ENCODE measurements at regions not wholly inside any gene's neighbourhood (a gene's known extent, or its start where the extent isn't known, plus 50 kb on each side); places are given as distances from the start of the nearest gene placed in this dataset.
A peak's percentile ranks its signal among the peaks of the same experiment; 100 is the strongest.
"Not testable (repeated sequence)": the region's sequence is repeated elsewhere in the genome, so short reads cannot be mapped to it uniquely, and the experiment has no call there.

- intact Hi-C loops (cut with DNase I); ATAC-seq; DNase-seq: not testable (repeated sequence)
These were observed 121.4 kb upstream of the KIF5B start for GRCh38 chr10:32177594-32177993.

DNA sequence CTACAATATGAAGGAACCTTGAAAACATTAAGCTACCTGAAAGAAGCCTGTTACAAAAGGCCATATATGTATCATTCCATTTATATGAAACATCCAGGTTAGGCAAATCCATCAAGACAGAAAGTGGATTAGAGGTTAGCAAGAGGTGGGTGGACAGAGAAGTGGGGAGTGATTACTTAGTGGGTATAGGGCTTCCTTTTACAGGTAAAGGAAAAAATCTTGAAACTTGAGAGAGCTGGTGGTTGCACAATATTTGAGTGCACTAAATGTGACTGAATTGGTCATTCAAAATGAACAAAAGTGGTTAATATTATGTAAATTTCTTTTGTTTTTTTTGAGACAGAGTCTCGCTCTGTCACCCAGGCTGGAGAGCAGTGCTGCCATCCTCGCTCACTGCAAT, 119.4 kb upstream of the KIF5B start:
- intact Hi-C loops (cut with DNase I): no loop called here
- DNase-seq: no peak
- no peak for ATAC-seq

DNA sequence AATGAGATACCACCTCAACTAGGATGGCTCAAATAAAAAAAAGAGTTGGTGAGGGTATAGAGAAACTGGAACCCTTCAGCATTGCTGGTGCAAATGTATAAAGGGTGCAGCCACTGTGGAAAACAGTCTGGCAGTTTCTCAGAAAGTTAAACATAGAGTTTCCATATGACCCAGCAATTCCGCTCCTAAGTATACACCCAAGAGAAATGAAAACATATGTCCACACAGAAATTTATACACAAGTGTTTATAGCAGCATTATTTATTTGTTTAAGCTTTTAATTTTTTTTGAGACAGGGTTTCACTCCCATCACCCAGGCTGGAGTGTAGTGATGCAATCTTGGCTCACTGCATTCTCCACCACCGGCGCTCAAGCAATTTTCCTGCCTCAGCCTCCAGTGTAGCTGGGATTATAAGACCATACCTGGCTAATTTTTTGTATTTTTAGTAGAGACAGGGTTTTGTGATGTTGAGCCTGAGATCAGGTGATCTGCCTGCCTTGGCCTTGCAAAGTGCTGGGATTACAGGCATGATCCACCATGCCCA, 118.2 kb upstream of the KIF5B start:
- intact Hi-C loops (cut with DNase I): no loop called here
- DNase-seq: no peak
- no peak for ATAC-seq

- intact Hi-C loops (cut with DNase I): no loop called here
- ATAC-seq (no peak), DNase-seq (no peak)
These were observed 115.0 kb upstream of the KIF5B start for GRCh38 chr10:32171204-32171603.

GRCh38 chr10:32169556-32169955, 113.3 kb upstream of the KIF5B start:
- no peak for DNase-seq

DNA sequence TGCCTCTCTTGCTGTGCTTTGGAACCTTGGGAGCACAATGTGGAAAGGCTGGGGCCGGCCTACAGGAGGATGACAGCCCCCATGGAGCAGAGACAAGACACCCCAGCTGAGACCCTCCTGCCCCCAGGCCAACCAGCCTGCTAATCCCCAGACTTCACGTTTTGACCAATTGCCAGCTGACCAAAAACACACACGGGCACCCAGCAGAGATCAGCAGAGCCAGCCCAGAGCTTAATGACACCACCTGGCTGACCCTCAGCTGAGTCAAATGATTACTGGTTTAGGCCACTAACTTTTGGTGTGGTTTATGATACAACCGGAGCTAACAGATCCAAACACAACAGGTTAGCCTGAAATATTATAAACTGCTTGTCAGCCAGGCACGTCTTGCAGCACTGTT, 111.2 kb upstream of the KIF5B start:
- no peak for DNase-seq
- intact Hi-C loops (cut with DNase I): no loop called here
- ATAC-seq: no peak

More at GRCh38 chr10:32169556-32169955, 113.3 kb upstream of the KIF5B start:
- intact Hi-C loops (cut with DNase I): no loop called here
- peak; percentile 40 to 67 for ATAC-seq

- intact Hi-C loops (cut with DNase I): no loop called here
- DNase-seq (no peak), ATAC-seq (no peak)
These were observed 110.1 kb upstream of the KIF5B start for GRCh38 chr10:32166365-32166764.

DNA sequence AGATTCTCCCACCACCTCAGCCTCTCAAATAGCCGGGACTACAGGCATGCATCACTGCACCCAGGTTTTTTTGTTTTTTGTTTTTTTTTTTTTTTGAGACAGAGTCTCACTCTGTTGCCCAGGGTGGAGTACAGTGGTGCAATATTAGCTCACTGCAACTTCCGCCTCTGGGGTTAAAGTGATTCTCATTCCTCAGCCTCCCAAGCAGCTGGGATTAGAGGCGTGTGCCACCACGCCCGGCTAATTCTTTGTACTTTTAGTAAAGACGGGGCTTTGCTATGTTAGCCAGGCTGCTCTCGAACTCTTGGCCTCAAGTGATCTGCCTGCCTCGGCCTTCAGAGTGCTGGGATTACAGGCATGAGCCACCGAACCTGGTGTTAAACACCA, 107.5 kb upstream of the KIF5B start:
- DNase-seq (no peak), ATAC-seq (no peak)
- intact Hi-C loops (cut with DNase I): no loop called here

DNA sequence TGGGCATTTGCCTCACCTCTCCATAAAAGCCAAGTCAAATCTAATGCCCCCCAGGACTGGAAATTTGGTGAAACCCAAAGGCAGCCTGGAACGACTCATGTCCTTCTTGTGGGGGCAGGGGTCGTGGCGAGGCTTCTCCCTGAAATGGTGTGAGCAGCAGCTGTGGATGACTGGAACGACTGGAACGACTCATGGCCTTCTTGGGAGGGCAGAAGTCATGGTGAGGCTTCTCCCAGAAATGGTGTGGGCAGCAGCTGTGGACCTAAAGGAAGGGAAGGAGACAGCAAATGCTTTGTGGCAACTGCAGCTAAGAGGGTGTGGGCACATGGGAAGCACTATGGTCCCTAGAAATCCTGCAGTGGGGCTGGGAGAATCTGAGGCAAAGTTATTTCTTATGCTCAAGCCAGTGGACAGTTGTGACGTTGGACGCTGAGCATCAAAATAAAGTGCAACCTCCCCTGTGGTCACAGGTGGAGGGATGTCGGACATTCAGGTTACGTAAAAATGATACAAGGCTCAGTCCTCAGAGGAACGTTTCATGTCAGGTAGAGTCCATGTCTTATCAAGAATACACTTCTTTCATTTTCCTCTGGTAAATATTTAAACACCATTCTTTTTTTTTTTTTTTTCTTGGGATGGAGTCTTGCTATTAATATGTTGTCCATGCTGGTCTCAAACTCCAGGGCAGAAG, 107.0 kb upstream of the KIF5B start:
- intact Hi-C loops (cut with DNase I): no loop called here
- no peak for ATAC-seq
- DNase-seq: no peak

GRCh38 chr10:32161586-32161985, 105.4 kb upstream of the KIF5B start:
- DNase-seq: no peak
- ATAC-seq: peak; percentile 51 to 61
- intact Hi-C loops (cut with DNase I): no loop called here

DNA sequence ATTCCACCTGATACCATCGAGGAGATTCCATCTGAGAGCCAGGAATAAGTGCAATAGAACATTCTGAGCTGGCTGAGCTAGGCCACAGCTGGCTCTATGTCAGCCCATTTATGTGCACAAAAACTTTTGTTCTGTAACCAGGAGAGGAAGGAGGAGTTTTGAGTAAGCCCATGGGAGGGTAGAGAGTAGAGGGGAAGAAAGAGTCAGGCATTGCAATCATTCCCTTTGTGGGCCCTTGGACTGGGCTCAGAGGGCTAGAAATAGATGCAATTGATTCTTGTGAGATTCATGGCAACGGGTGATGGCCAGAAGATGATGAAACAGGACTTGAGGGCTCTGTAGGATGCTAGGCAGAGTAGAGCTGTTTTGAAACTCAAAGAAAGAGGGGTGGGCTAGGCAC, 104.6 kb upstream of the KIF5B start:
- intact Hi-C loops (cut with DNase I): no loop called here
- ATAC-seq (peak in 1 of 2 donors; percentile 81), DNase-seq (no peak)

DNA sequence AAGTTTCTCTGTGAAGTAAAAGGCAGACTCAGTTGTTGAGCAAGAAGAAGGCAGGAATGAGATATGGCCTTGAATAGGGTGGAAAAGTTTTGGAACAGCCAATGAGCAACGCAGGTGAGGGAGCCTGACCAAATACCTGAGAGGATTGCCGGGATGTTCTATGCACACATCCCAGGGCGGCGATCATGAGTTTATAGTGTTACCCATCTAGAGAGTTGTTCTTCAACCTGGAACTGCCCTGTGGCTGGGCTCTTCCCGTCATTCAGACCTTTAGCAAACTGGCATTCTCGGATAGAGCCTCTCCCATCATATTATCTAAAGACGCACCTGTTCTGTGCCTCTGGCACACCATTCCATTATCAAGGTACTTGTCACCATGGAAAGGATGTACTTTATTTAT, 103.0 kb upstream of the KIF5B start:
- intact Hi-C loops (cut with DNase I): no loop called here
- ATAC-seq: no peak
- no peak for DNase-seq

DNA sequence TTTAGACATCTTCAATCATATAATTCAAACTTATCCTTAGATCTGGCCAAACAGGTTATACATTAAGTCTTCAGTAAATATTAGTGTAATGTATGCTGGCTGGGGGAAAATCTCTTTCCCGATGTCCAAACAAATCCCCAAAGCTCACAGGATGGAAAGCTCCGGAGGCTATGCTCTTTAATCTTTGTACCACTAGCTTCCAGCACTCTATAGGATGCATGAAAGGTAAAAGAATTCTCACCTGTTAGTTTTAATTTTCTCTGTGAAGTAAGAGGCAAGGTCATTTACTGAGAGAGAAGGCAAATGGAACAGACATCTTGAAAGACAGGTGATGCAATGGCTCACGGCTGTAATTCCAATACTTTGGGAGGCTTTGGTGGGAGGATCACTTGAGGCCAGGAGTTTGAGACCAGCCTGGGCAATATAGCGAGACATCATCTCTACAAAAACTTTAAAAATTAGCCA, 99.8 kb upstream of the KIF5B start:
- no peak for DNase-seq
- intact Hi-C loops (cut with DNase I): no loop called here

DNA sequence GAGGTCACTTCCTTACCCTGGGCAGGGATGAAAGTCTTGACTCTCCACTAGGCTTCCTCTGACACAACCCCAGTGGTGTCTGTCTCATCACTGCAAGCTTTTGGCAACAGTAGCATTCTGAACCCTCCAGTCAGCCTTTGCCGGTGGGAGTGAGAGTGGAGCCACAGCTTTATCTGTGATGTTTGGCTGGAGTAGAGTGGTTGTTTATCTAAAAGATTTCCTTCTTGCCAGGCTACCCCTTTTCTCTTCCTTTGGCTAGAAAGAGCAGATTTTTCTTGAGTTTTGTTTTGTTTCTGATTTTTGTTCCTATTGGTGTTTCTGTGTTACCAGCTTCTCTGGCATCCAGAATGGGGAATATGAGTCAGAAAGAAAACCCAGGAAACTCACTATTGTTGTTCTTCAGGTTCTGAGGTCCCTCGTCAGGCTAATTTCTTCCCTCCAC, 98.9 kb upstream of the KIF5B start:
- intact Hi-C loops (cut with DNase I): no loop called here
- ATAC-seq (peak in 1 of 2 donors; percentile 89), DNase-seq (no peak)

More for the DNA sequence above, 99.8 kb upstream of the KIF5B start:
- no peak for ATAC-seq

DNA sequence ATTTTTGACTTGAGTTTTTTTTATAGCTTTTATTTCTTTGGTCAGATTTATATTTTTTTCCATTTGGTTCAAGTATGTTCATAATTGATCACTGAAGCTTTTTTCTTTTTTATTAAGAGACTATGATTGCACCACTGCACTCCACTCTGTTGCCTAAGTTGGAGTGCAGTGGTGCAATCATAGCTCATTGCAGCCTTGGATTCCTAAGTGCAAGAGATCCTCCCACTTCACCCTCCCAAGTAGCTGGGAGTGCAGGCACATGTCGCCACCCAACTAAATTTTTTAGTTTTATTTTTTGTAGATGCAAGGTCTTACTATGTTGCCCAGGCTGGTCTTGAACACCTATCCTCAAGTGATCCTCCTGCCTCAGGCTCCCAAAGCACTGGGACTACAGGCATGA, 97.7 kb upstream of the KIF5B start:
- intact Hi-C loops (cut with DNase I): no loop called here
- DNase-seq: no peak
- no peak for ATAC-seq

GRCh38 chr10:32153252-32153651, 97.0 kb upstream of the KIF5B start:
- intact Hi-C loops (cut with DNase I): no loop called here
- DNase-seq: no peak
- no peak for ATAC-seq

DNA sequence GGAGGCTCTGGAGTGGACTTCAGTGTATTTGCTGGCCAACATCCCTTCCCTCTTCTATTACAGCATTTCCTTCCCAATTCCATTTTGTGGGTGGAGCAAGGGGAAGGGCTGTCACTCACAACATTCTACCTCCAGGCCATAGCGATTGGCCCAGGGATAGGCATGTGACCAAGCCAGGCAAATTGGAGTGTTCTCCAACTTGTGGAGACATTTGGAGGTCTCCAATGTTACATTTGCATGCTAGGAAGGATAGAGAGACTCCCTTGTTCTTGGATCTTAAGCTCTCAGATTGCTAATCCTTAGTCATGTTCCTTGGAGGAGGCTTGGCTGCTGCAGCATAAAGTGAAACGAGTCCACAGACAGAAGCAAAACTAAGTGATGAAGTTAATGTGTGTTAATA, 95.6 kb upstream of the KIF5B start:
- no peak for ATAC-seq
- intact Hi-C loops (cut with DNase I): no loop called here

DNA sequence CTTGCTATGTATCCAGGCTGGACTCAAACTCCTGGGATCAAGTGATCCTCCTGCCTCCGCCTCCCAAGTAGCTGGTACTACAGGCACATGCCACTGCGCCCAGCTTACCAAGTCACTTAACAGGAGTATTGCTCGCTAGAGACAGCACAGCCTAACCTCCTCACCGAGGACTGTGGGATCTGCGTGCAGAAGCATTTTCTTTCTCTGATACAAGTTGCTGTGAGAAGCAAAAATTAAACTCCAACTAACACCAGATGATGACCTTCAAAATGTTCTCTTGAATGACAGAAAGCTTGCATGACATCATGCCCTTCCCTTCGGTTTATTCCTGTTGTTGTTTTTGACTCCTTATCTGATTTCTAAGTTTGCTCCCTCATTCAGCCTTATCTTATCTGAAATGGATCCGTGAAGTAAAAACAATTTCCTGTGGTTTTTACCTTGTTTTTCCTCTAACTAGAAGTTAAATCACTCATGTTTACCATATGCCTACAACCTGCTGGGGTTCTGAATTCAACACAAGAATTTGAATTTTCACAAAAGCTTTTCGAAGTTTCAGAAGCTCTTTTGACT, 94.4 kb upstream of the KIF5B start:
- no peak for ATAC-seq
- intact Hi-C loops (cut with DNase I): no loop called here
- no peak for DNase-seq

More for the DNA sequence above, 95.6 kb upstream of the KIF5B start:
- no peak for DNase-seq

- intact Hi-C loops (cut with DNase I): no loop called here
- DNase-seq: peak; percentile 69
- ATAC-seq: peak; percentile 92 to 96
These were observed 93.2 kb upstream of the KIF5B start for GRCh38 chr10:32149252-32149955.

- DNase-seq (no peak), ATAC-seq (peak in 1 of 2 donors; percentile 18)
- intact Hi-C loops (cut with DNase I): no loop called here
These were observed 92.6 kb upstream of the KIF5B start for GRCh38 chr10:32148864-32149251.

All from left cardiac atrium (tissue), 4 donors.